T-helper 17 cell (primary cell): ENCODE measurements at regions not wholly inside any gene's neighbourhood (a gene's known extent, or its start where the extent isn't known, plus 50 kb on each side); places are given as distances from the start of the nearest gene placed in this dataset.

Experiments
- ATAC-seq: fragments of 150-1000 bp; cut with Tn5 transposase; 2 replicates; pipeline ENCODE4 v1.10.0; 2021; ENCODE audit warnings: mild to moderate bottlenecking, moderate library complexity
- DNase-seq, 3 donors: peaks; one replicate each; pipeline versions ENCODE4 v3.0.0 to v3.0.0-alpha.2; 2020 to 2021
- H3K9me3 ChIP-seq: one replicate; pipeline ENCODE4 v1.7.0; 2013; ENCODE audit warnings: low read length, mild to moderate bottlenecking; ENCODE audit not compliant: control insufficient read depth, poor library complexity, severe bottlenecking
- H3K27ac Mint-ChIP-seq: one replicate; pipeline ENCODE4 v1.8.0; 2022; ENCODE audit warnings: mild to moderate bottlenecking, moderate library complexity, mixed read lengths
- H3K27me3 Mint-ChIP-seq: one replicate; pipeline ENCODE4 v1.8.0; 2022; ENCODE audit warnings: mixed read lengths
- H3K36me3 Mint-ChIP-seq: one replicate; pipeline ENCODE4 v1.8.0; 2022; ENCODE audit warnings: low read depth, mixed read lengths
- H3K4me1 Mint-ChIP-seq: one replicate; pipeline ENCODE4 v1.8.0; 2022; ENCODE audit warnings: mild to moderate bottlenecking, mixed read lengths
- H3K4me3 Mint-ChIP-seq: one replicate; pipeline ENCODE4 v1.8.0; 2022; ENCODE audit warnings: mild to moderate bottlenecking, moderate library complexity, mixed read lengths

GRCh38 chr6:103231181-103231580 is 1628.5 kb downstream of the HACE1 start:
- Mint-ChIP-seq H3K36me3 (no peaks in the 10 kb centered on the region), H3K27ac (no peak overlapping the region), H3K27me3 (no peaks in the 10 kb centered on the region), H3K4me3 (no peak overlapping the region), H3K4me1 (no peaks in the 10 kb centered on the region)
- ATAC-seq (no peak), DNase-seq (no peak)
- no peaks in the 10 kb centered on the region for H3K9me3 ChIP-seq

- Mint-ChIP-seq H3K27ac (no peak overlapping the region), H3K27me3 (no peaks in the 10 kb centered on the region), H3K36me3 (no peaks in the 10 kb centered on the region), H3K4me3 (no peak overlapping the region), H3K4me1 (no peaks in the 10 kb centered on the region)
- no peak for DNase-seq
- H3K9me3 ChIP-seq: no peaks in the 10 kb centered on the region
- no peak for ATAC-seq
Observed at GRCh38 chr6:103215847-103216246, 1643.9 kb downstream of the HACE1 start.

DNA sequence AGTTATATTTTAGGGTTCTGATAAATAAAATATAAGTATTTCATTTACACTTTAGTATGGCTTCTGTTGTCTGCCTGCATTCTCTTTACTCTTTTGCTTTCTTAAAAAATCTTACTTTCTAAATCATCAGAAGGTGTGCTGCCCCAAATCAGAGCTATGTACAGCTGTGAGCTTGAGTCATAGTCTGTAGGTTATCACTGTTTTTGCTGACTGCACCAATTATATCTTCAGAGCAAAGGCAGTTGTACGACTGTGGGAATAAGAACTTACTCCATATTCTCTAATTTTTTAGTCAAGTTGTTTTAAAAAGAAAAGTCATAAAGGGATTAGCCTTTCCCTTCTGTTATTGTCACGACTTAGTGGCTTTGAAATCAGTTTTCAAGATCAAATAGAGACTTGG is 1649.0 kb downstream of the HACE1 start:
- Mint-ChIP-seq H3K27ac (no peak overlapping the region), H3K36me3 (no peaks in the 10 kb centered on the region), H3K4me1 (no peaks in the 10 kb centered on the region), H3K27me3 (no peaks in the 10 kb centered on the region), H3K4me3 (no peak overlapping the region)
- H3K9me3 ChIP-seq: no peaks in the 10 kb centered on the region
- DNase-seq: no peak
- no peak for ATAC-seq

- H3K36me3 Mint-ChIP-seq: no peaks in the 10 kb centered on the region
- no peak for DNase-seq
- no peaks in the 10 kb centered on the region for H3K27me3 Mint-ChIP-seq
- no peak overlapping the region for H3K27ac Mint-ChIP-seq
- H3K4me1 Mint-ChIP-seq: no peaks in the 10 kb centered on the region
- H3K4me3 Mint-ChIP-seq: no peak overlapping the region
- H3K9me3 ChIP-seq: no peaks in the 10 kb centered on the region
- no peak for ATAC-seq
Observed at GRCh38 chr6:103198386-103198785, 1661.3 kb downstream of the HACE1 start.

GRCh38 chr6:103193413-103193812 is 1666.3 kb downstream of the HACE1 start:
- H3K4me3 Mint-ChIP-seq: no peak overlapping the region
- no peaks in the 10 kb centered on the region for H3K36me3 Mint-ChIP-seq
- H3K27me3 Mint-ChIP-seq: no peaks in the 10 kb centered on the region
- H3K9me3 ChIP-seq: no peaks in the 10 kb centered on the region
- H3K4me1 Mint-ChIP-seq: no peaks in the 10 kb centered on the region
- DNase-seq (no peak), ATAC-seq (no peak)
- H3K27ac Mint-ChIP-seq: no peak overlapping the region

DNA sequence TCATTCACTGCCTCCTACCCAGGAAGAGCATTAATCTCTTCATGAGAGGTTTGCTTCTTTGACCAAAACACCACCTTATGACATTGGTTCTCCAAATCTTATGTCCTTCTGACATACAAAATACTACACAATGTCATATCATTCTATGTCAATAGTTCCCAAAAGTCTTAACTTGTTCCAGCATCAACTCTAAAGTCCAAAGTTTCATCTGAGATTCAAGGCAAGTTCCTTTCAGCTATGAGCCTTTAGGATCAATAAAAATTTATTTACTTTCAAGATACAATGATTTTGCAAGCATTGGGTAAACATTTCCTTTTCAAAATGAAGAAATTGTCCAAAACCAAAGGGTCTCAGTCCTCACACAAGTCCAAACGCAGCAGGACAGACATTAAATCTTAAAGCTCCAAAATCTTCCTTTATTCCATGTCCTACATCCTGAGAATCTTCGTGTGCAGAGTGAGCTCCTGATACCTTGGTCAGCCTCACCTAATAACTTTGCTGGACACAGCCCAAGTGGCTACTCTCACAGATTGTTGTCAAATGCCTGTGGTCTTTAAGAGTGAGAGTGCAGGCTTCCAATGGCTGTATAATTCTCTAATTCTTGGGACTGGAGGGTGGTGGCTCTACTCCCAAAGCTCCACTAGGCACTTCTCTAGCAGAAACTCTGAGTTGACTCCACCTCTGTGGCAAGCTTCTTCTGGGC is 1668.2 kb downstream of the HACE1 start:
- Mint-ChIP-seq H3K36me3 (no peaks in the 10 kb centered on the region), H3K4me1 (no peaks in the 10 kb centered on the region), H3K4me3 (no peak overlapping the region), H3K27ac (no peak overlapping the region), H3K27me3 (no peaks in the 10 kb centered on the region)
- no peak for DNase-seq
- no peak for ATAC-seq
- H3K9me3 ChIP-seq: no peaks in the 10 kb centered on the region

DNA sequence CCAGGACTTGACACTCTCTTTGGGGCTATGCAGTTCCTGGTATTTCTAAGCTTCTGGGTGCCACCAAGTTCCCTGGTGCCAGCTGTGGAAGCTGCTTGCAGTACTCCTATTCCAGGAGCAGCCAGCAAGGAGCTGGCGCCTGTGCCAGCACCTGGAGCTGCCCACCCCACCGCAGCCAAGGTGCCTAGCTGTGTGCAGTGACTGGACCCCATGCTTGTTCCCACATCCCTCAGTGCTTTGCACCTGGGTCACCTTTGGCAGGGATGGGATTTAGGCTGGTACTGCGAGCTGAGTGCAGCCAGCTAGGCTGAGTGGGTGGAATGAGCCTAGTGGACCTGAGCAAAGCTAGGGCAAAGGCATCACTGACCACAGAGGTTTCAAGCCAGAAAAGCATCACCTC is 1674.9 kb downstream of the HACE1 start:
- Mint-ChIP-seq H3K27me3 (no peaks in the 10 kb centered on the region), H3K4me1 (no peaks in the 10 kb centered on the region), H3K36me3 (no peaks in the 10 kb centered on the region), H3K4me3 (no peak overlapping the region), H3K27ac (no peak overlapping the region)
- ATAC-seq: no peak
- DNase-seq: no peak
- no peaks in the 10 kb centered on the region for H3K9me3 ChIP-seq

DNA sequence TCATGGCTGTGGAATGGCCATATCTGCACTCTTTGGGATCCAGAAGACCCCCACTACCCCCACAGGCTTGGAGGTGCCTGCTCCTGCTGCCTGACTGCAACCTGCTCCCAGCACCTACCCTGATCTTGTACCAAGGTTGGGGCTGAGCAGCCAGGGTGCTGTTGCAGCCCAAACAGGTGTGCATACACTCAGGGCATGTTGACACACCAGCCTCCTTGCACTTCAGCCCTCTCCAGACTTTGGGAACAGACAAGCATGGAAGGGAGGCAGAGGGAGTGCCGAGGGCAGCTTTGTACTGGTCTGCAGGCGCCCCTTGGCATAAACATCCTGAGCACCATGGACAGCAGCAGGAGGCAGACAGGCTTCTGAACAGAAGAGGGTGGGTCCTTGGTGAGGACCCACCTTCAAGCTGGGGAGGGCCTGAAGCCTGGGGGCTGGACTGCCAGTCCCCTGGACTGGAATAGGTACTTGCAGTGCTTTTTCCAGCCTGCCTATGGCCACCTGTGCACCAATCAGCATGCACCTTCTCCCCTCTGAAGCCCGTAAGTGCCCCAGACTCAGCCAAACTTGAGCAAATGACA is 1675.8 kb downstream of the HACE1 start:
- Mint-ChIP-seq H3K36me3 (no peaks in the 10 kb centered on the region), H3K4me3 (no peak overlapping the region), H3K27ac (no peak overlapping the region), H3K4me1 (no peaks in the 10 kb centered on the region), H3K27me3 (no peaks in the 10 kb centered on the region)
- DNase-seq (no peak), ATAC-seq (no peak)
- no peaks in the 10 kb centered on the region for H3K9me3 ChIP-seq

DNA sequence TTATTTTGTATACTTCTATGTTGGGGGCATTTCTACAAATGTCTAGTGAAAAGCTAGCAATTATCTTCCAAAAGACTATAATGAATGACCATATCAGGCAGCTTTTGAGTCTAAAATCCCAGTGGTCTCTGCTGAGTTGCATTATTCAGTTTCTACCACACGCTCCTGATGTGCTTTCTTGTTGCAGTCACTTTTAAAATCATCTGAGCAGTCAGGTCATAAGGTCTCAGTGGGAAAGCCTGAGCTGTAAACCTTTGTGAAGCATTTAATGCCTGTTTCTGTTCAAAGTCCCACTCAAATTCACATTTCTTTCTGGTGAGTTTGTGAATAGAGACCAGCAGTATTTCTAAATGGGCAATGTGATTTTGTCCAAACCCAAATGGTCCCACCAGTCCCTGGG is 1681.5 kb downstream of the HACE1 start:
- no peak overlapping the region for H3K27ac Mint-ChIP-seq
- H3K27me3 Mint-ChIP-seq: no peaks in the 10 kb centered on the region
- no peaks in the 10 kb centered on the region for H3K4me1 Mint-ChIP-seq
- DNase-seq (no peak), ATAC-seq (no peak)
- no peaks in the 10 kb centered on the region for H3K36me3 Mint-ChIP-seq
- no peaks in the 10 kb centered on the region for H3K9me3 ChIP-seq
- H3K4me3 Mint-ChIP-seq: no peak overlapping the region

DNA sequence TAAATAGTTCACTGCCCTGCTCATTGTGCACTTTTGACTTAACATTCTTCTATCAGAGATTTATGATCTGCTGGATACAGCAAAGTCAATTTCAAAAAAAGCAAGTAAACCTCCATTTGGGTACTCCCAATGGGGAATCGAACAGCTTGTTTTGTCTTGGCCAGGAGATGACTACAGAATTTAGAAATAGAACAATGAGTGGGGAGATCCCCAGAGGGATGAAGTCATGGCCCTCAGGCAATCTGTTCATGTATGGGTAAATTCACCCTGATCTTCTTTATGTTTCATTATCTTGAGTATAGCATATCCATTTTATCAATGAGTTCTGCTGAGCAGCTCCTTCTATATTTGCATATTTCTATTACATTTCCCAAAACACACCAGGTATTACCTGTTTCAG is 1681.9 kb downstream of the HACE1 start:
- Mint-ChIP-seq H3K36me3 (no peaks in the 10 kb centered on the region), H3K27me3 (no peaks in the 10 kb centered on the region), H3K4me3 (no peak overlapping the region), H3K4me1 (no peaks in the 10 kb centered on the region), H3K27ac (no peak overlapping the region)
- DNase-seq (no peak), ATAC-seq (no peak)
- no peaks in the 10 kb centered on the region for H3K9me3 ChIP-seq

DNA sequence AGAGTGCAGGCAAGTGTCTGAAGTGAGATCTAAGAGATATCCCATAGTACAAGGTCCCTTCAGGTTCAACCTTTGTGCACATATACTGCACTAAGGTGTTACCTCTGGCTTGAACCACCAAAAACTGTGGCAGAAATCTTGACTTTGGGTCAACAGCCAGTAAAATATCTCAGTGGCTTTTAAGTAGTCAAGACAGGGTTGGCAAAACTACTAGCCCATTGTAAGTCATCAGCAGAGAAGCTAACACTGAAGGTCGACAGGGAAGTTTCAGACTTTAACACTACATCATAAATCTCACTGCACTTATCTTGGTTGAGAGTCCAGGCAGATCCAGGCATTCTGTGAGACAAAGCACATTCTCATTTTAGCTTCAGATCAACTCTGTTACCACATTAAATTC is 1684.7 kb downstream of the HACE1 start:
- no peak overlapping the region for H3K27ac Mint-ChIP-seq
- H3K4me1 Mint-ChIP-seq: no peaks in the 10 kb centered on the region
- no peaks in the 10 kb centered on the region for H3K9me3 ChIP-seq
- H3K27me3 Mint-ChIP-seq: no peaks in the 10 kb centered on the region
- no peak overlapping the region for H3K4me3 Mint-ChIP-seq
- H3K36me3 Mint-ChIP-seq: no peaks in the 10 kb centered on the region
- ATAC-seq (no peak), DNase-seq (no peak)

DNA sequence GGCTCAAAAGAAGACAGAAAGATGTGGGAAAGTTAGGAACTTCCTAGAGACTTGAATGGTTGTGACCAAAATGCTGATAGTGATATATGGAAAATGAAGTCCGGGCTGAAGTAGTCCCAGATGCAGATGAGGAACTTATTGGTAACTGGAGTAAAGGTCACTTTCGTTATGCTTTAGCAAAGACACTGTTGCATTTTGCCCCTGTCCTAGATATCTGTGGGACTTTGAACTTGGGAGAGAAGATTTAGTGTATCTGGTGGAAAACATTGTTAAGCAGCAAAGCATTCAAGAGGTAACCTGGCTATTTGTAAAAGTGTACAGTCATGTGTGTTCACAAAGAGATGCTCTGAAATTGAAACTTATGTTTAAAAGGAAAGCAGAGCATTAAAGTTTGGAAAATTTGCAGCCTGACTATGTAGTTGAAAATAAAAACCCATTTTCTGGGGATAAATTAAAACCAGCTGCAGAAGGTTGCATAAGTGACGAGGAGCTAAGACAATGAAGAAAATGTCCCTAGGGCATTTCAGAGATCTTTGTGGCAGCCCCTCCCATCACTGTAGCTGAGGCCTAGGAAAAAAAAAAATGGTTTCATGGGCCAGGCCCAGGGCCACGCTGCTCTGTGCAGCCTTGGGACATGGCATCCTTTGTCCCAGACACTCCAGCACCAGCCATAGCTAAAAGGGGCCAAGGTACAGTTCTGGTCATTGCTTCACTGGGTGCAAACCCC is 1692.2 kb downstream of the HACE1 start:
- Mint-ChIP-seq H3K27ac (no peak overlapping the region), H3K36me3 (no peaks in the 10 kb centered on the region), H3K4me1 (no peaks in the 10 kb centered on the region), H3K4me3 (no peak overlapping the region), H3K27me3 (no peaks in the 10 kb centered on the region)
- DNase-seq (no peak), ATAC-seq (no peak)
- H3K9me3 ChIP-seq: no peaks in the 10 kb centered on the region

DNA sequence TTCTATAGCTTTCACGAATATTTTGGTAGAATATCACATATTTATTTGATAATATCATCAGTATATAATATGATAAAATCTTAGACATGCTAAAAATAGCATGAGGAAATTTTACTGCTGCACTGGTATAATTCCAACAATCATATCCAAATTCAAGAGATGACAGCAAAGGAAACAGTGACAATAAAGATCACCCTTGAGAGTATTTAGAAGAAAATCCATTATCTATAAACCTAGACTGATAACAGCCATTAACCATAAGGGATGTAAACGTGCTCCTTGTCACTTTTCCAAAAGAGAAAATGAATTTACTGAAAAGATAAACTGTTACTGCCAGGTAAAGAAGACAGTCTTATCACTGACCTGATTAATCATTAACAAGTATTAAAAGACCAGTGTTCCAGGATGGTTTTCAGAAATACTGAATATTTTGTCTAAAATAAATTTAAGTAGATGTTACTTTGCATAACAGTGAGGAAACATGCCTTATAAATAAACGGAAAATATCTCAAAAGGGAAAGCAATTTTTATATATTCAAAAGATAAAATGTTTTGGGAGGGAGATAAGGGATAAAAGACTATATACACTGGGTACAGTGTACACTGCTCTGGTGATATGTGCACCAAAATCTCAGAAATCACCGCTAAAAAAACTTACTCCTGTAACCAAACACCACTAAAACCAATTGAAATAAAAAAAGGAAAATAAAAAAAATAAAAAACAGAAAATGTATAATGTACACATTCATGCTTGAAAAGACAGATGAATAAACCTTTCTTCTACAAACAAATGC is 1704.7 kb downstream of the HACE1 start:
- ATAC-seq (no peak), DNase-seq (no peak)
- Mint-ChIP-seq H3K36me3 (no peaks in the 10 kb centered on the region), H3K4me1 (no peaks in the 10 kb centered on the region), H3K27ac (no peak overlapping the region), H3K4me3 (no peak overlapping the region), H3K27me3 (no peaks in the 10 kb centered on the region)
- no peaks in the 10 kb centered on the region for H3K9me3 ChIP-seq
